Muscle of back (tissue), 3 donors: ENCODE measurements at regions not wholly inside any gene's neighbourhood (a gene's known extent, or its start where the extent isn't known, plus 50 kb on each side); places are given as distances from the start of the nearest gene placed in this dataset.
"Not testable (repeated sequence)": the region's sequence is repeated elsewhere in the genome, so short reads cannot be mapped to it uniquely, and the experiment has no call there.

Source experiments
- DNase-seq, 3 donors: peaks; one replicate each; pipeline versions ENCODE4 v3.0.0 to v3.0.0-alpha.2; 2013

- DNase-seq: no peak
These were observed 189.8 kb upstream of the SLC16A7 start for GRCh38 chr12:59405992-59406391.

- no peak for DNase-seq
These were observed 191.6 kb upstream of the SLC16A7 start for GRCh38 chr12:59404109-59404650.

- peak; percentile 70 to 80 (median 78) for DNase-seq
These were observed 192.4 kb upstream of the SLC16A7 start for GRCh38 chr12:59403259-59403932.

- no peak for DNase-seq
These were observed 194.0 kb upstream of the SLC16A7 start for GRCh38 chr12:59401862-59402261.

GRCh38 chr12:59398164-59398563 lies 197.7 kb upstream of the SLC16A7 start:
- DNase-seq: no peak

- no peak for DNase-seq
These were observed 198.9 kb upstream of the SLC16A7 start for GRCh38 chr12:59396919-59397318.

GRCh38 chr12:59396519-59396918 lies 199.3 kb upstream of the SLC16A7 start:
- DNase-seq: no peak

- DNase-seq: not testable (repeated sequence)
These were observed 200.5 kb upstream of the SLC16A7 start for GRCh38 chr12:59395310-59395709.

GRCh38 chr12:59393506-59393905 lies 202.3 kb upstream of the SLC16A7 start:
- DNase-seq: no peak

GRCh38 chr12:59389968-59390576 lies 205.8 kb upstream of the SLC16A7 start:
- no peak for DNase-seq

GRCh38 chr12:59388694-59389093 lies 207.1 kb upstream of the SLC16A7 start:
- DNase-seq: no peak

GRCh38 chr12:59388176-59388575 lies 207.7 kb upstream of the SLC16A7 start:
- no peak for DNase-seq

- peak in 1 of 3 donors; percentile 13 for DNase-seq
These were observed 209.6 kb upstream of the SLC16A7 start for GRCh38 chr12:59386236-59386635.

- peak in 2 of 3 donors; percentile 55 to 83 for DNase-seq
These were observed 212.6 kb upstream of the SLC16A7 start for GRCh38 chr12:59383079-59383822.

- DNase-seq: no peak
These were observed 213.3 kb upstream of the SLC16A7 start for GRCh38 chr12:59382282-59383078.

GRCh38 chr12:59381106-59381505 lies 214.7 kb upstream of the SLC16A7 start:
- DNase-seq: no peak

GRCh38 chr12:59375633-59376032 lies 220.2 kb upstream of the SLC16A7 start:
- no peak for DNase-seq

GRCh38 chr12:59374783-59375182 lies 221.0 kb upstream of the SLC16A7 start:
- no peak for DNase-seq

- DNase-seq: peak in 1 of 3 donors; percentile 9
These were observed 222.9 kb upstream of the SLC16A7 start for GRCh38 chr12:59372956-59373355.

GRCh38 chr12:59370933-59371332 lies 224.9 kb upstream of the SLC16A7 start:
- no peak for DNase-seq

GRCh38 chr12:59365133-59365532 lies 230.7 kb upstream of the SLC16A7 start:
- DNase-seq: no peak

GRCh38 chr12:59357811-59358210 lies 238.0 kb upstream of the SLC16A7 start:
- no peak for DNase-seq
